ENCODE measurements at regions not wholly inside any gene's neighbourhood (a gene's known extent, or its start where the extent isn't known, plus 50 kb on each side); places are given as distances from the start of the nearest gene placed in this dataset.
"Not testable (repeated sequence)": the region's sequence is repeated elsewhere in the genome, so short reads cannot be mapped to it uniquely, and the experiment has no call there.

- H3K4me3 ChIP-seq (replicated peaks; ENCODE audit: low read depth, low read length): no peak overlapping the region
- TF ChIP-seq, protein P1, sequence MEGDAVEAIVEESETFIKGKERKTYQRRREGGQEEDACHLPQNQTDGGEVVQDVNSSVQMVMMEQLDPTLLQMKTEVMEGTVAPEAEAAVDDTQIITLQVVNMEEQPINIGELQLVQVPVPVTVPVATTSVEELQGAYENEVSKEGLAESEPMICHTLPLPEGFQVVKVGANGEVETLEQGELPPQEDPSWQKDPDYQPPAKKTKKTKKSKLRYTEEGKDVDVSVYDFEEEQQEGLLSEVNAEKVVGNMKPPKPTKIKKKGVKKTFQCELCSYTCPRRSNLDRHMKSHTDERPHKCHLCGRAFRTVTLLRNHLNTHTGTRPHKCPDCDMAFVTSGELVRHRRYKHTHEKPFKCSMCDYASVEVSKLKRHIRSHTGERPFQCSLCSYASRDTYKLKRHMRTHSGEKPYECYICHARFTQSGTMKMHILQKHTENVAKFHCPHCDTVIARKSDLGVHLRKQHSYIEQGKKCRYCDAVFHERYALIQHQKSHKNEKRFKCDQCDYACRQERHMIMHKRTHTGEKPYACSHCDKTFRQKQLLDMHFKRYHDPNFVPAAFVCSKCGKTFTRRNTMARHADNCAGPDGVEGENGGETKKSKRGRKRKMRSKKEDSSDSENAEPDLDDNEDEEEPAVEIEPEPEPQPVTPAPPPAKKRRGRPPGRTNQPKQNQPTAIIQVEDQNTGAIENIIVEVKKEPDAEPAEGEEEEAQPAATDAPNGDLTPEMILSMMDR (IDR thresholded peaks at IDR 0.05; ENCODE audit: low read length, missing control alignments): no peak
- DNase-seq (ENCODE audit: low read depth): no peak
Observed at GRCh38 chr17:43315369-43315768, 81.6 kb upstream of the RNU2-1 start.

GRCh38 chr17:43314611-43315011, 80.8 kb upstream of the RNU2-1 start:
- no peak for DNase-seq (ENCODE audit: low read depth)
- TF ChIP-seq, protein P1 (IDR thresholded peaks at IDR 0.05; ENCODE audit: low read length, missing control alignments): no peak
- H3K4me3 ChIP-seq (replicated peaks; ENCODE audit: low read depth, low read length): no peak overlapping the region

DNA sequence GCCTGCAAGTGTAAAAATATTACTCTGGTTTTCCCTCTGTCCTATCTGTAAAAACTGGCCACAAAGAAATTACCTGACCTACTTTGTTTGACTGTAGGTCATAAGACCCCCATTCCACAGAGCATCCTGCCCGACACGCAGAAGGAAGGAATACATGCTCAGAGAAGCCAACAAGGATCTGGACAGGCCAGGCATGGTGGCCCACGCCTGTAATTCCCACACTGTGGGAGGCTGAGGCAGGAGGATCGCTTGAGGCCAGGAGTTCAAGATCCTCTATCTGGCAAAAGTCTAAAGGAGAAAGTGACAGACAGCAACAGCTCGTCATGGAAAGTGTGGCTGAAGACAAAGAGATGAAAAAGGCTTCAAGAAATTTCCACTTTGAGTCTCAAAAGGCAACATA, 78.2 kb upstream of the RNU2-1 start:
- TF ChIP-seq, protein P1 (IDR thresholded peaks at IDR 0.05; ENCODE audit: low read length, missing control alignments): no peak
- DNase-seq (ENCODE audit: low read depth): no peak
- H3K4me3 ChIP-seq (replicated peaks; ENCODE audit: low read depth, low read length): no peak overlapping the region

DNA sequence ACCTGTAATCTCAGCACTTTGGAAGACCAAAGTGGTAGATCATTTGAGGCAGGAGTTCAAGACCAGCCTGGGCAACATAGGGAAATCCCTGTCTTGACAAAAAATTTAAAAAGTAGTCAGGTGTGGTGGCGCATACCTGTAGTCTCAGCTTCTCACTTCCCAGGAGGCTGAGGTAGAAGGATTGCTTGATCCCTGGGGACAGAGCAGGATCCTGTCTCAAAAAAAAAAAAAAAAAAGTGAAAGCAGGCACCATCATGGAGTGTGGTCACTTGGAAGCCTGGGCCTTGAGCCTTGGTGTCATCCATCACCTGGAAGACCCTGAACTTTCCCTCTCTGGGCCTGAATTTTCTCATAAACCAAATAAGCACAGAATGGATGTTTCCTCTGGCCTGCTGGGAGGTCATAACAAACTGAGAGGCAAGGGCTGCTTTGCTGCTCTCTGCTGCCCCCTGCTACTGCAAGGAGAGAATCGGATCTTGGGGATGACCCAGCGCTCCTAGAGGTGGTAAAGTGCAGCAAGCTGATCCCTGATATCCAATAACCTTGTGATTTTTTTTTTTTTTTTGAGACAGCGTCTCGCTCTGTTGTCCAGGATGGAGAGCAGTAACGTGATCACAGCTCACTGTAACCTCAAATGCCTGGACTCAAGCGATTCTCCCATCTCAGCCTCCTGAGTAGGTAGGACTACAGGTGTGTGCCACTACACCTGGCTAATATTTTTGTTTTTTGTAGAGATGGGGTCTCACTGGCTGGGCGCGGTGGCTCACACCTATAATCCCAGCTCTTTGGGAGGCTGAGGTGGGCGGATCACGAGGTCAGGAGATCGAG, 75.9 kb upstream of the RNU2-1 start:
- TF ChIP-seq, protein P1 (IDR thresholded peaks at IDR 0.05; ENCODE audit: low read length, missing control alignments): no peak
- no peak for DNase-seq (ENCODE audit: low read depth)
- H3K4me3 ChIP-seq (replicated peaks; ENCODE audit: low read depth, low read length): no peak overlapping the region

GRCh38 chr17:43308999-43309398, 75.2 kb upstream of the RNU2-1 start:
- TF ChIP-seq, protein P1 (IDR thresholded peaks at IDR 0.05; ENCODE audit: low read length, missing control alignments): no peak
- DNase-seq (ENCODE audit: low read depth): no peak
- H3K4me3 ChIP-seq (replicated peaks; ENCODE audit: low read depth, low read length): no peak overlapping the region

DNA sequence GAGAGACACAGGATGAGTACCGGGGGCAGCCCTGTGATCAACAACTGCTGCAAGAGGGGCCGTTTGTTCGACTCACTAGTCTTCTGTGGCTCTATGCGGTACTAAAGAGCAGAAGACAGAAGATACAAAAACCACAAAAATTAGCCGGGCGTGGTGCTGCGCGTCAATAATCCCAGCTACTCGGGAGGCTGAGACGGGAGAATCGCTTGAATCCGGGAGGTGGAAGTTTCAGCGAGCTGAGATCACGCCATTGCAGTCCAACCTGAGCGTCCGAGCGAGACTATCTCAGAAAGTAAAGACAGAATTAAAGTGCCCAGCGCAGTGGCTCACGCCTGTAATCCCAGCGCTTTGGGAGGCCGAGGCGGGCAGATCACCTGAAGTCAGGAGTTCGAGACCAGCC, 71.0 kb upstream of the RNU2-1 start:
- not testable (repeated sequence) for DNase-seq (ENCODE audit: low read depth); H3K4me3 ChIP-seq (replicated peaks; ENCODE audit: low read depth, low read length)

- H3K4me3 ChIP-seq (replicated peaks; ENCODE audit: low read depth, low read length); DNase-seq (ENCODE audit: low read depth): not testable (repeated sequence)
Observed at GRCh38 chr17:43303049-43303448, 69.3 kb upstream of the RNU2-1 start.

- not testable (repeated sequence) for DNase-seq (ENCODE audit: low read depth); H3K4me3 ChIP-seq (replicated peaks; ENCODE audit: low read depth, low read length)
Observed at GRCh38 chr17:43299300-43300076, 65.7 kb upstream of the RNU2-1 start.

DNA sequence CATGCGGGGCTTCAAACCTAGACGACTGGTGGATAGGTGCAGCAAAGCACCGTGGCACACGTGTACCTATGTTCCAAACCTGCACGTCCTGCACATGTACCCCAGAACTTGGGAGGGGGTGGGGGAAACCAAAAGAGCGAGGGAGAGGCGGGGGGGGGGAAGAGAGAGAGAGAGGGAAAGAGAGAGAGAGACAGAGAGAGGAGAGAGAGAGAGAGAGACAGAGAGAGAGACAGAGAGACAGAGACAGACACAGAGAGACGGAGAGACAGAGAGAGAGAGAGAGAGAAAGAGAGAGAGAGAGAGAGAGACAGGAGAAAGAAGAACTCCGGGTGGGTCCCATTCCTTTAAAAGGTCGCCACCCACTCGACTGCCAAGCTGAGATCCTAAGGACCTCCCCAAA, 55.9 kb upstream of the RNU2-1 start:
- not testable (repeated sequence) for H3K4me3 ChIP-seq (replicated peaks; ENCODE audit: low read depth, low read length); DNase-seq (ENCODE audit: low read depth)

GRCh38 chr17:43283606-43284005, 49.8 kb upstream of the RNU2-1 start:
- H3K4me3 ChIP-seq (replicated peaks; ENCODE audit: low read depth, low read length); DNase-seq (ENCODE audit: low read depth): not testable (repeated sequence)
